Upper lobe of left lung (tissue), 4 donors: ENCODE measurements at regions not wholly inside any gene's neighbourhood (a gene's known extent, or its start where the extent isn't known, plus 50 kb on each side); places are given as distances from the start of the nearest gene placed in this dataset.

ENCODE experiments used
- CTCF ChIP-seq, 6 experiments: fragments of 450-650 bp in 4 of 6; fragments of 200-600 bp in 2 of 6; sonication (generic) in 2 of 6; IDR thresholded peaks; one replicate each; pipeline ENCODE4 v1.5.1; 2016 to 2019; ENCODE audit warnings: antibody characterized with exemption in 6 of 6
- EP300 ChIP-seq, 4 donors: sonication (generic); formaldehyde crosslinking; IDR thresholded peaks; one replicate each; pipeline ENCODE4 v1.5.1; 2017; ENCODE audit warnings: antibody characterized with exemption in 4 of 4, control low read depth in 2 of 4

- TF ChIP-seq CTCF (IDR thresholded peaks at IDR 0.05) (no peak), EP300 (IDR thresholded peaks at IDR 0.05) (no peak)
These were observed 306.2 kb upstream of the SFSWAP start for GRCh38 chr12:131404705-131405104.
